Epithelial cell of proximal tubule (primary cell): ENCODE measurements at regions not wholly inside any gene's neighbourhood (a gene's known extent, or its start where the extent isn't known, plus 50 kb on each side); places are given as distances from the start of the nearest gene placed in this dataset.
"Not testable (repeated sequence)": the region's sequence is repeated elsewhere in the genome, so short reads cannot be mapped to it uniquely, and the experiment has no call there.

Source experiments
- DNase-seq: peaks from one replicate; pipeline ENCODE4 v3.0.0-alpha.2; 2011; ENCODE audit warnings: low read depth
- H3K4me3 ChIP-seq: 2 replicates; pipeline ENCODE4 v1.5.1; 2011; ENCODE audit warnings: low read depth, mild to moderate bottlenecking, low read length
- TF ChIP-seq, protein P1 (sequence below): conservative IDR thresholded peaks from 2 replicates; pipeline ENCODE4 v1.5.1; 2012; ENCODE audit warnings: low read depth, mild to moderate bottlenecking, low read length

DNA sequence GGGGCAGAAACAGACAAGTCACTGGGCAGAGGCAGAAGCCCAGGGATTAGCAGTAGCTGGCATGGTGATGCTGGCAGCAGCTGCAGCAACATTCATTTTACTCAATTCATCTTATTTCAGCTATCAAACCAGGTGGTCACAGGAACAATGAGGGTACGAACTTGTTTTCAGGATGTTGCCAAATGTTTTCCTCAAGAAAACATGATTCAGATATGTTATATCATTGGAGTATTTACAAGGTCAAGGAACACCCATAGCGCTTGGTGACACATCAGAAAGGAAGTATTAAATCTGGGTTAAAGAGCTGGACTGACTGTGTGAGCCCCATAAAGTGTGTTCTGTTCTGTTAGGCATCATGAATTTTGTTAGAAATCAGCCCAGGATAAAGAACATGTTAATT lies 456.9 kb upstream of the ID4 start:
- H3K4me3 ChIP-seq, result no peak overlapping the region
- no peak for DNase-seq

DNA sequence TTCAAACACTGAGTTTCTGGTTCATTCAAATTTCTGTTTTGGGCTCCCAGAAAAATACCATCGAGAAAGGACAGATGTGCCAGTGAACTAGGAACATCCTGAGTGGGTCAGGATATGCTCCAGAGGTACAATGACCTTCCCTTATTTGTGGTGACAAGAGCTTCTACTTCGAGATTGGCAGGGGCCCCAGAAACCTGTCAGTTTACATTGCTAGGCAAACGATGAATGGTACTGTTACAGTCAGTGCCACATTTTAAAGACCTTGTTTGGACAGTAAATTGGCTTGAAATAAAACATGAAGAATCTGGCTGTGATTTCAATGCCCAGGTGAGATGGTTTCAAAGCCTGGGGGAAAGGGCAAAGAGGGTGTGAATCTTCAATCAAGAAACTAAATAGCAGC lies 454.5 kb upstream of the ID4 start:
- DNase-seq, result no peak
- H3K4me3 ChIP-seq, result no peak overlapping the region
- TF ChIP-seq, protein P1, sequence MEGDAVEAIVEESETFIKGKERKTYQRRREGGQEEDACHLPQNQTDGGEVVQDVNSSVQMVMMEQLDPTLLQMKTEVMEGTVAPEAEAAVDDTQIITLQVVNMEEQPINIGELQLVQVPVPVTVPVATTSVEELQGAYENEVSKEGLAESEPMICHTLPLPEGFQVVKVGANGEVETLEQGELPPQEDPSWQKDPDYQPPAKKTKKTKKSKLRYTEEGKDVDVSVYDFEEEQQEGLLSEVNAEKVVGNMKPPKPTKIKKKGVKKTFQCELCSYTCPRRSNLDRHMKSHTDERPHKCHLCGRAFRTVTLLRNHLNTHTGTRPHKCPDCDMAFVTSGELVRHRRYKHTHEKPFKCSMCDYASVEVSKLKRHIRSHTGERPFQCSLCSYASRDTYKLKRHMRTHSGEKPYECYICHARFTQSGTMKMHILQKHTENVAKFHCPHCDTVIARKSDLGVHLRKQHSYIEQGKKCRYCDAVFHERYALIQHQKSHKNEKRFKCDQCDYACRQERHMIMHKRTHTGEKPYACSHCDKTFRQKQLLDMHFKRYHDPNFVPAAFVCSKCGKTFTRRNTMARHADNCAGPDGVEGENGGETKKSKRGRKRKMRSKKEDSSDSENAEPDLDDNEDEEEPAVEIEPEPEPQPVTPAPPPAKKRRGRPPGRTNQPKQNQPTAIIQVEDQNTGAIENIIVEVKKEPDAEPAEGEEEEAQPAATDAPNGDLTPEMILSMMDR, result no peak

More for the DNA sequence above, 456.9 kb upstream of the ID4 start:
- TF ChIP-seq, protein P1, result no peak

DNA sequence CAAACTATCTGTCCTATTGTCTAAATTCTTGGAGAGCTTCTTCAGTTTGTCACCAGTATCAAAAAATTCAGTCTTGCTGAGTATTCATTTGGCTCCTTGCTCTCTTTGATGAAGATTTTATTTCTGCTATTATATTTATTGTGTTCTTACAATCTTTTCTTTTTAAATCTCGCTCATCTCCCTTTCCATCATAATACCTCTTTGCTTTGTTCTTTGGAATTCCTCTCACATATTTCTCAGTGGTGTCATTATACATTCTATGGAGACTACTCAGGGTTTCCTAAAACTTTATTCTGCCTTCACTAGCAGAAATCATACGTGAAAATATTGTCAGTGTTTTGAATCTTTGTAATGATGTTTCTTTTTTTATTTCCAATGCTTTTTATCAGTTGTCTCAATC lies 445.2 kb upstream of the ID4 start:
- TF ChIP-seq, protein P1, result no peak
- DNase-seq, result no peak
- no peak overlapping the region for H3K4me3 ChIP-seq

DNA sequence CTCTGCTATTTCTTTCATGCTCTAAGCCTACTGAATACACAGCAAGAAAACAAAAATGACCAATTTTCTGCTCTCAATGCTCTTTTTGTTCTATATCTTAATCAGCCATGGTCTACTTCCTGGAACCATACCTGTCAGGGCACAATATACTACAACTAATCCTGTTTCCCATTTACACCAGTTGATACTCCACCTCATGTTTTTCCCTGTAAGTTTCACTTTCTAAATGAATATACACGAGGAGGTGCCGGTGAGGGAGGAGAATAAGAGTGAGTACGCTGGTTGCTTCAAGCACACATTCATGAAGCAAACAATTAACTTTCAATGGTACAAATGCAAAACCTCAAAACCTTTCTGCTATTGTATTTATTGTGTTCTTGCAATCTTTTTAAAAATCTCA lies 443.1 kb upstream of the ID4 start:
- no peak overlapping the region for H3K4me3 ChIP-seq
- TF ChIP-seq, protein P1, result no peak
- DNase-seq, result no peak

DNA sequence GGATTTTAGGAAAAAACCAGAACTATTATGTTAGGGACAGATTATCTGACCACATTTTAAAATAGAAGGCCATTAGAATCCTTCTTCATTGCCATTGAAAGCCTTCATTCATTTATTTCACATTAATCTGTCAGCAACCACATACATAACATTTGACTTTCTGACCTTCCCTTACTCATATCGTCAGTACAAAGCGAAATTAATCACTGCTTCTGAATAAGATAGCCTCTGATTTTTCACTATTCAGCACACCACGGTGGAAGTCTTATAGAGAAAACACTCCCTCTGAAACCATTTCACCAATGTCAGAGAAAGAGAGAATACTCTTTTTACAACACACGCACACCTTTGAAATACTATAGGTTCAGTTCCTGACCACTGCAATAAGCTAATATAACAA lies 442.5 kb upstream of the ID4 start:
- TF ChIP-seq, protein P1, result no peak
- no peak for DNase-seq
- H3K4me3 ChIP-seq, result no peak overlapping the region

DNA sequence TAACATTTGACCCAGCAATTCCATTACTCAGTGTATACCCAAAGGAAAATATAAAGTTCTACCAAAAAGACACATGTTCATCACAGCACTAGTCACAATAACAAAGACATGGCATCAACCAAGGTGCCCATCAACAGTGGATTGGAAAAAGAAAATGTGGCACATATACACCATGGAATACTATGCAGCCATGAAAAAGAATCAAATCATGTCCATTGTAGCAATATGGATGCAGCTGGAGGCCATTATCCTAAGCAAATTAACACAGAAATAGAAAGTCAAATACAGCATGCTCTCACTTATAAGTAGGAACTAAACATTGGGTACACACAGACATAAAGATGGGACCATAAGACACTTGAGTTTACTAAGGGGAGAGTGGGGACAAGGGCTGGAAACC lies 441.9 kb upstream of the ID4 start:
- TF ChIP-seq, protein P1, result no peak
- no peak for DNase-seq
- H3K4me3 ChIP-seq, result no peak overlapping the region

DNA sequence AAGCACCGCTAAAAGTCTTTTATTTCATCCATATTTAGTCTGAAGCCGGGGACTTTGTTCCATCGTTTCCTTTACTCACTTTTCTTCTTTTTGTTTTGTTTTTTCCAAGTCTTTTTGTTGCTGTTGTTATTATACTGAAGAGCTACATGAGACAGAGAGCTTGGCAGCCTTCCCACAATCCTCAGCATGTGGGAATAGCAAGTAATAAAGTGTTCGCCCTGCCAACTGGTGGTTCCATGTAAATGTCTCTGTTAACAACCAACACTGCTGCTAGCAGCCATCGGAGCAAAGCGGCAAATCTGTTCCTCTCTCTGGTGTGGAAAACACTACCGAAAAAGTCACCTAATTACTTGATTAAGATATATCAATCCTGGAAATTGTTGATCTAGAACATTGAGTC lies 437.8 kb upstream of the ID4 start:
- no peak overlapping the region for H3K4me3 ChIP-seq
- DNase-seq, result no peak
- TF ChIP-seq, protein P1, result no peak

DNA sequence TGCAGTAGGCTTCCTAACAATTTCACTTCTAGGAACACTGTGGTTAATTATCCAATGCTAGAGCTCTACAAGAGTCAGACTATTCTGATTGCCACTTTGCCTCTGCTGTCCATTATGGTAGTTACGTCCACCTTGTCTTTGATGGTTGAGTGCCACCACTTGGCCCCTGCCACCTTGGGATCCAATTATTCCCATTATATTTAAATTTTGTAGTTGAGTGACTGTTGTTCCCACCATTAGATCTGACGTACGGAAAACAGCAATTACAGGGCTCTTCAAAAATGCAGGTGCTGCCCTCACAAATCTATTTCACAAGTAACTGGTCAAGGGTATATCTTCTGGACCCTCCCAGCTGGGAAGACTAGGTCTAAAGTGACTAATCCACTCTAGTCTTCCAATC lies 432.3 kb upstream of the ID4 start:
- H3K4me3 ChIP-seq, DNase-seq: not testable (repeated sequence)
